GM12873 (cell line): ENCODE measurements at regions not wholly inside any gene's neighbourhood (a gene's known extent, or its start where the extent isn't known, plus 50 kb on each side); places are given as distances from the start of the nearest gene placed in this dataset.

Experiments
- CTCF ChIP-seq: IDR thresholded peaks from 2 replicates; pipeline ENCODE4 v1.5.1; 2012; ENCODE audit warnings: low read depth, mild to moderate bottlenecking, moderate library complexity, low read length, control low read depth; ENCODE audit not compliant: insufficient read depth; ENCODE audit errors: missing control alignments

GRCh38 chr10:35875016-35875676 lies 233.1 kb upstream of the FZD8 start:
- TF ChIP-seq CTCF = no peak

GRCh38 chr10:35874311-35875015 lies 232.4 kb upstream of the FZD8 start:
- no peak for TF ChIP-seq CTCF

GRCh38 chr10:35872671-35873070 lies 230.6 kb upstream of the FZD8 start:
- no peak for TF ChIP-seq CTCF

GRCh38 chr10:35870665-35871310 lies 228.7 kb upstream of the FZD8 start:
- TF ChIP-seq CTCF = no peak

GRCh38 chr10:35857860-35858259 lies 215.8 kb upstream of the FZD8 start:
- TF ChIP-seq CTCF = no peak

GRCh38 chr10:35855155-35855947 lies 213.3 kb upstream of the FZD8 start:
- TF ChIP-seq CTCF = no peak

- TF ChIP-seq CTCF = no peak
These were observed 212.6 kb upstream of the FZD8 start for GRCh38 chr10:35854661-35855060.
